GM18520 (cell line): ENCODE measurements at regions not wholly inside any gene's neighbourhood (a gene's known extent, or its start where the extent isn't known, plus 50 kb on each side); places are given as distances from the start of the nearest gene placed in this dataset.

ENCODE experiments used
- ATAC-seq: cut with Tn5 transposase; IDR thresholded peaks from one replicate; pipeline ENCODE4 v1.9.1; 2021; ENCODE audit not compliant: unreplicated experiment

GRCh38 chr4:163748449-163748848 is 254.0 kb downstream of the TMA16 start:
- no peak for ATAC-seq

GRCh38 chr4:163755013-163755412 is 260.5 kb downstream of the TMA16 start:
- peak; percentile 39 for ATAC-seq

- ATAC-seq: no peak
Observed at GRCh38 chr4:163757219-163757618, 262.7 kb downstream of the TMA16 start.

GRCh38 chr4:163758032-163758431 is 263.5 kb downstream of the TMA16 start:
- no peak for ATAC-seq

DNA sequence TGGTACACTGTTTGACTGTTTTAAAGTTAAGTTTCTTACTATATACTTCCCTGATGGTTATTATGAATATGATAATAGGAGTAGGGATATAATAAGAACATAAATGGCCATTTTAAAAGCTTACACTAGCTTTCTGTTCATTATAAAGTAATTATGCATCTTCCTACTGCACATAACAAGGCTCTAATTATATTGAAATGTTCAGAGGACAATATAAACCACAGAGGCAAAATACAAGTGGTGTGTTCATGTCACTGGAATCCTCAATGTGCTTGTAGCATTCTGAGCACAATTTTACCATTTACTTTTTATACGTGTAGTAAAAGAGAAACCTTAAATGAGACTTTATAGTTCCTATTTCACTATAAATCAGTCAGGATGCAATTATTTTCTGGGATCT is 268.3 kb downstream of the TMA16 start:
- no peak for ATAC-seq

GRCh38 chr4:163764569-163764968 is 270.1 kb downstream of the TMA16 start:
- no peak for ATAC-seq

GRCh38 chr4:163768014-163768413 is 273.5 kb downstream of the TMA16 start:
- no peak for ATAC-seq

DNA sequence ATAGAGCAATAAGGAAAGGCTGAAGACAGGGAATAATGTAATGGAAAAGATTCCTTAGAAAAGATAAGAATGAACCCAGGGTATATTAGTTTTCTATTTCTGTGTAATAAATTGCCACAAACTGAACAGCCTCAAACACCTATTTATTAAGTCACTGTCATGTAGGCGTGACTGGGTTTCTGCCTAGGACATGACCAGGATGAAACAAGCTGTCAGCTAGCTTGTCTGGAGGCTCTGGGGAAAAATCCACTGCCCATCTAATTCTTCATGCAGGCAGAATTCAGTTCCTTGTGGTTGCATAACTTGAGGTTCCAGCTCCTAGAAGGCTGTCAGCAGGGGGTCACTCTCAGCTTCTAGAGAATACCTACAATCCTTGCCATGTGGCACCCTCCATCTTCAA is 277.7 kb downstream of the TMA16 start:
- ATAC-seq: no peak

GRCh38 chr4:163773940-163774339 is 279.4 kb downstream of the TMA16 start:
- ATAC-seq: no peak

DNA sequence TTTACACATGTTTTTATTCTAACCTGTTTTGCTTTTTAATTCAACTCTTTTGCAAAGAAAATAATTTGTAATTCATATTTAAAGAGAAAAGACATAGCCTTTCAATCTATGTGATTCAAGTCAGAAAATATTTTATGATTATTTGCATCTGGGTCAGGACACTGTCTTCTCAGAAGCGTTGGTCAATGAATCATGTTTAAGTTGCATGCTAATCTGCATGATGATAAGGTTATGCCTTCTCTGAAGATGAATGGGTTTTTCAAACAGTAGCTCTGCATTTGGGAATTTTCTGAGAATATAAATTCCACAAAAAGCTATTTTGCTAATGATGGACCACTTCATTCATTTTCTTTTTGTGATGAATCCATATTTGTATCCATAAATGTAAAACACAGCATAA is 282.5 kb downstream of the TMA16 start:
- no peak for ATAC-seq

GRCh38 chr4:163781726-163782125 is 287.2 kb downstream of the TMA16 start:
- no peak for ATAC-seq

- ATAC-seq: no peak
Observed at GRCh38 chr4:163790231-163790630, 295.7 kb downstream of the TMA16 start.

GRCh38 chr4:163795885-163796284 is 301.4 kb downstream of the TMA16 start:
- no peak for ATAC-seq

GRCh38 chr4:163804001-163804400 is 309.5 kb downstream of the TMA16 start:
- no peak for ATAC-seq

- ATAC-seq: no peak
Observed at GRCh38 chr4:163806653-163807052, 312.2 kb downstream of the TMA16 start.

- no peak for ATAC-seq
Observed at GRCh38 chr4:163808011-163808410, 313.5 kb downstream of the TMA16 start.

- ATAC-seq: peak; percentile 40
Observed at GRCh38 chr4:163810755-163811154, 316.3 kb downstream of the TMA16 start.

- peak; percentile 34 for ATAC-seq
Observed at GRCh38 chr4:163815776-163816175, 321.3 kb downstream of the TMA16 start.

DNA sequence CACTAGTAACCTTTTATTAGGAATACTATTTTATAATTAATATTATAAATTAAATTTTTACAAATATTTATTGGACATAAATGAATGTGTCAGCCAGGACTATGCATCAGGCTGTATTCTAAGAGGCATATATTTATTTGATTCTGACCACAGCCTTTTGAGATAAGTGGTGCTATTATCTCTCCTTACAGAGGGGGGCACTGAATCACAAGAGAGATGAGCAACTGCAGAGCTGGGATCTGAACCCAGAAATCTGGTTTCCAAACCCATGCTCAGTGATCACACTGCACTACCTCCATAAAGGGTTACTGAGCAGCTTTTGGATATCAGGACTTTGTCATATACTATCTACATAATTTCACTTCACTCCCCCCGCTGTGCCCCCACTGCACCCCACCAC is 322.0 kb downstream of the TMA16 start:
- no peak for ATAC-seq

GRCh38 chr4:163818673-163819072 is 324.2 kb downstream of the TMA16 start:
- no peak for ATAC-seq

DNA sequence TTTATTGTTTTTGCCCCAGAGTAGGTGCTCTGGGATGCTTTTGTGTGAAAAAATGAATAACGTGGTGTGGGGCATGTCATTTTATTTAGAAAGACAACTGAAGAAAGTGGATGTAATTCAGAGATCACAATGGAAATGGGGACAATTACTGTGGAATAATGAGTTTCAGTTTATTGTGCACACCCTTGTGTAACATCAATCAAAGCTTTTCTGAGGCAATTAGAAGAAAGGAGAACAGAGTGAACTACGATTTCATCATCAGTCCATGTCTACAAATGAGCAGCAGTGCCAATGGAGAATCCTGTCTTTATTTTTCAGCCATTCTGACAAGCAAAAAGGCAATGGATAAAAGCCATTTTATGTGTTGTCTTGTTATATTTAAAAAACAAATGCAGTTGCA is 339.2 kb downstream of the TMA16 start:
- ATAC-seq: no peak

- ATAC-seq: no peak
Observed at GRCh38 chr4:163846008-163846407, 351.5 kb downstream of the TMA16 start.

GRCh38 chr4:163852246-163852645 is 357.8 kb downstream of the TMA16 start:
- no peak for ATAC-seq

DNA sequence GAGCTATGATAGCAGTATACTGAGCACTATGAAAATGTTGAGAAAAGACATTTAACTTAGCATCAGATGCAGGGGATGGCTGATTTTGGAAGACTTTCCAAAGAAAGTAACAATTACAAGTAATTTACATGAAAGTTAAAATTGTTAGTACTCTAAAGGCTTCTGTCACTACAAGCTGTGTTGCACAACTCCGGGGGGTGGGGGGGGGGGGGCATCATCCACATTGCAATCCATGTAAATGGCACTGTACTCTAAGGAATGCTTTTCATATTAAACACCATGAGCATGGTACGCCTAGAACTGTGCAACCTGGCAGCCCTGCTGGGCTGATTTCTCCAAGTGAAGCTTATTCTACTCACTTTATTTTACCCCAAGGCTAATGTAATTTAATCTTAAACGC is 363.4 kb downstream of the TMA16 start:
- ATAC-seq: no peak
